ENCODE measurements at regions not wholly inside any gene's neighbourhood (a gene's known extent, or its start where the extent isn't known, plus 50 kb on each side); places are given as distances from the start of the nearest gene placed in this dataset.

- 55 to 58% methylated on average over 4 of the region's 4 CpGs for WGBS, 2 experiments
- Histone ChIP-seq H3K27me3 (ENCODE audit: control insufficient read depth, insufficient read depth, low read length, poor library complexity, severe bottlenecking) (no peaks in the 10 kb centered on the region), H3K36me3 (ENCODE audit: control insufficient read depth, insufficient read depth, low read length) (no peaks in the 10 kb centered on the region), H3K9me3 (ENCODE audit: control insufficient read depth, low read length) (no peaks in the 10 kb centered on the region), H3K4me3 (ENCODE audit: insufficient read depth, low read depth, low read length) (no peak overlapping the region), H3K4me1 (ENCODE audit: control insufficient read depth, insufficient read depth, low read length) (peaks cover 11% of the 10 kb centered on the region), H3K27ac (ENCODE audit: insufficient read depth, low read depth, low read length, poor library complexity, severe bottlenecking) (no peak overlapping the region)
Measured at GRCh38 chr5:125151150-125151900, 404.9 kb upstream of the ZNF608 start.

- Histone ChIP-seq H3K9me3 (ENCODE audit: control insufficient read depth, low read length) (no peaks in the 10 kb centered on the region), H3K27me3 (ENCODE audit: control insufficient read depth, insufficient read depth, low read length, poor library complexity, severe bottlenecking) (no peaks in the 10 kb centered on the region), H3K4me3 (ENCODE audit: insufficient read depth, low read depth, low read length) (no peak overlapping the region), H3K27ac (ENCODE audit: insufficient read depth, low read depth, low read length, poor library complexity, severe bottlenecking) (no peak overlapping the region), H3K36me3 (ENCODE audit: control insufficient read depth, insufficient read depth, low read length) (no peaks in the 10 kb centered on the region), H3K4me1 (ENCODE audit: control insufficient read depth, insufficient read depth, low read length) (peaks cover 11% of the 10 kb centered on the region)
- 66 to 73% methylated on average over 4 of the region's 4 CpGs for WGBS, 2 experiments
Measured at GRCh38 chr5:125152044-125152443, 405.6 kb upstream of the ZNF608 start.

GRCh38 chr5:125152461-125153189 lies 406.2 kb upstream of the ZNF608 start:
- 91 to 95% methylated on average over 13 of the region's 13 CpGs for WGBS, 2 experiments
- Histone ChIP-seq H3K9me3 (ENCODE audit: control insufficient read depth, low read length) (no peaks in the 10 kb centered on the region), H3K4me3 (ENCODE audit: insufficient read depth, low read depth, low read length) (no peak overlapping the region), H3K36me3 (ENCODE audit: control insufficient read depth, insufficient read depth, low read length) (no peaks in the 10 kb centered on the region), H3K27me3 (ENCODE audit: control insufficient read depth, insufficient read depth, low read length, poor library complexity, severe bottlenecking) (no peaks in the 10 kb centered on the region), H3K27ac (ENCODE audit: insufficient read depth, low read depth, low read length, poor library complexity, severe bottlenecking) (no peak overlapping the region), H3K4me1 (ENCODE audit: control insufficient read depth, insufficient read depth, low read length) (peaks cover 11% of the 10 kb centered on the region)

- peaks cover 11% of the 10 kb centered on the region for H3K4me1 ChIP-seq (ENCODE audit: control insufficient read depth, insufficient read depth, low read length)
- no peaks in the 10 kb centered on the region for H3K36me3 ChIP-seq (ENCODE audit: control insufficient read depth, insufficient read depth, low read length)
- H3K27me3 ChIP-seq (ENCODE audit: control insufficient read depth, insufficient read depth, low read length, poor library complexity, severe bottlenecking): no peaks in the 10 kb centered on the region
- 49 to 59% methylated on average over 4 to 5 of the region's 6 CpGs for WGBS, 2 experiments
- no peak overlapping the region for H3K4me3 ChIP-seq (ENCODE audit: insufficient read depth, low read depth, low read length)
- no peak overlapping the region for H3K27ac ChIP-seq (ENCODE audit: insufficient read depth, low read depth, low read length, poor library complexity, severe bottlenecking)
- no peaks in the 10 kb centered on the region for H3K9me3 ChIP-seq (ENCODE audit: control insufficient read depth, low read length)
Measured at GRCh38 chr5:125153231-125153630, 406.8 kb upstream of the ZNF608 start.

GRCh38 chr5:125154301-125155110 lies 408.1 kb upstream of the ZNF608 start:
- no peaks in the 10 kb centered on the region for H3K36me3 ChIP-seq (ENCODE audit: control insufficient read depth, insufficient read depth, low read length)
- H3K9me3 ChIP-seq (ENCODE audit: control insufficient read depth, low read length): no peaks in the 10 kb centered on the region
- no peak overlapping the region for H3K4me3 ChIP-seq (ENCODE audit: insufficient read depth, low read depth, low read length)
- no peaks in the 10 kb centered on the region for H3K27me3 ChIP-seq (ENCODE audit: control insufficient read depth, insufficient read depth, low read length, poor library complexity, severe bottlenecking)
- WGBS, 2 experiments: 95 to 97% methylated on average over 1 of the region's 1 CpG
- peaks cover 11% of the 10 kb centered on the region for H3K4me1 ChIP-seq (ENCODE audit: control insufficient read depth, insufficient read depth, low read length)
- no peak overlapping the region for H3K27ac ChIP-seq (ENCODE audit: insufficient read depth, low read depth, low read length, poor library complexity, severe bottlenecking)

GRCh38 chr5:125160787-125161502 lies 414.5 kb upstream of the ZNF608 start:
- 44 to 49% methylated on average over 10 of the region's 10 CpGs for WGBS, 2 experiments
- Histone ChIP-seq H3K36me3 (ENCODE audit: control insufficient read depth, insufficient read depth, low read length) (no peaks in the 10 kb centered on the region), H3K4me1 (ENCODE audit: control insufficient read depth, insufficient read depth, low read length) (peaks cover 5% of the 10 kb centered on the region), H3K27ac (ENCODE audit: insufficient read depth, low read depth, low read length, poor library complexity, severe bottlenecking) (no peak overlapping the region), H3K27me3 (ENCODE audit: control insufficient read depth, insufficient read depth, low read length, poor library complexity, severe bottlenecking) (no peaks in the 10 kb centered on the region), H3K4me3 (ENCODE audit: insufficient read depth, low read depth, low read length) (peak overlapping the region; percentile 13), H3K9me3 (ENCODE audit: control insufficient read depth, low read length) (no peaks in the 10 kb centered on the region)

GRCh38 chr5:125162714-125163113 lies 416.3 kb upstream of the ZNF608 start:
- Histone ChIP-seq H3K4me3 (ENCODE audit: insufficient read depth, low read depth, low read length) (no peak overlapping the region), H3K36me3 (ENCODE audit: control insufficient read depth, insufficient read depth, low read length) (no peaks in the 10 kb centered on the region), H3K9me3 (ENCODE audit: control insufficient read depth, low read length) (no peaks in the 10 kb centered on the region), H3K27ac (ENCODE audit: insufficient read depth, low read depth, low read length, poor library complexity, severe bottlenecking) (no peak overlapping the region), H3K27me3 (ENCODE audit: control insufficient read depth, insufficient read depth, low read length, poor library complexity, severe bottlenecking) (no peaks in the 10 kb centered on the region), H3K4me1 (ENCODE audit: control insufficient read depth, insufficient read depth, low read length) (peaks cover 5% of the 10 kb centered on the region)
- WGBS, 2 experiments: 90 to 100% methylated on average over 1 of the region's 1 CpG

GRCh38 chr5:125169396-125169795 lies 423.0 kb upstream of the ZNF608 start:
- H3K4me1 ChIP-seq (ENCODE audit: control insufficient read depth, insufficient read depth, low read length): no peaks in the 10 kb centered on the region
- no peak overlapping the region for H3K27ac ChIP-seq (ENCODE audit: insufficient read depth, low read depth, low read length, poor library complexity, severe bottlenecking)
- H3K9me3 ChIP-seq (ENCODE audit: control insufficient read depth, low read length): no peaks in the 10 kb centered on the region
- WGBS, 2 experiments: 86 to 100% methylated on average over 1 of the region's 1 CpG
- H3K4me3 ChIP-seq (ENCODE audit: insufficient read depth, low read depth, low read length): no peak overlapping the region
- no peaks in the 10 kb centered on the region for H3K36me3 ChIP-seq (ENCODE audit: control insufficient read depth, insufficient read depth, low read length)
- H3K27me3 ChIP-seq (ENCODE audit: control insufficient read depth, insufficient read depth, low read length, poor library complexity, severe bottlenecking): no peaks in the 10 kb centered on the region

- Histone ChIP-seq H3K27ac (ENCODE audit: insufficient read depth, low read depth, low read length, poor library complexity, severe bottlenecking) (no peak overlapping the region), H3K27me3 (ENCODE audit: control insufficient read depth, insufficient read depth, low read length, poor library complexity, severe bottlenecking) (no peaks in the 10 kb centered on the region), H3K4me3 (ENCODE audit: insufficient read depth, low read depth, low read length) (no peak overlapping the region), H3K9me3 (ENCODE audit: control insufficient read depth, low read length) (no peaks in the 10 kb centered on the region), H3K36me3 (ENCODE audit: control insufficient read depth, insufficient read depth, low read length) (no peaks in the 10 kb centered on the region), H3K4me1 (ENCODE audit: control insufficient read depth, insufficient read depth, low read length) (no peaks in the 10 kb centered on the region)
- WGBS, 2 experiments: 79 to 85% methylated on average over 1 of the region's 1 CpG
Measured at GRCh38 chr5:125171641-125172040, 425.2 kb upstream of the ZNF608 start.

Data from ectodermal cell (in vitro differentiated cells).